ENCODE measurements at regions not wholly inside any gene's neighbourhood (a gene's known extent, or its start where the extent isn't known, plus 50 kb on each side); places are given as distances from the start of the nearest gene placed in this dataset.
A peak's percentile ranks its signal among the peaks of the same experiment; 100 is the strongest.
"Not testable (repeated sequence)": the region's sequence is repeated elsewhere in the genome, so short reads cannot be mapped to it uniquely, and the experiment has no call there.

GRCh38 chr14:24744641-24745040 is 110.7 kb upstream of the GZMB start:
- no peak for DNase-seq

GRCh38 chr14:24741871-24742270 is 107.9 kb upstream of the GZMB start:
- DNase-seq: no peak

- no peak for DNase-seq
Observed at GRCh38 chr14:24735984-24736630, 102.1 kb upstream of the GZMB start.

- peak; percentile 91 for DNase-seq
Observed at GRCh38 chr14:24734917-24735500, 101.0 kb upstream of the GZMB start.

- DNase-seq: no peak
Observed at GRCh38 chr14:24726480-24726879, 92.5 kb upstream of the GZMB start.

GRCh38 chr14:24725311-24725710 is 91.3 kb upstream of the GZMB start:
- DNase-seq: peak; percentile 62

- DNase-seq: no peak
Observed at GRCh38 chr14:24721775-24722174, 87.8 kb upstream of the GZMB start.

GRCh38 chr14:24715239-24715638 is 81.2 kb upstream of the GZMB start:
- no peak for DNase-seq

GRCh38 chr14:24713404-24713803 is 79.4 kb upstream of the GZMB start:
- no peak for DNase-seq

GRCh38 chr14:24712909-24713308 is 78.9 kb upstream of the GZMB start:
- DNase-seq: no peak

GRCh38 chr14:24712374-24712773 is 78.4 kb upstream of the GZMB start:
- DNase-seq: no peak

GRCh38 chr14:24710403-24711112 is 76.6 kb upstream of the GZMB start:
- peak; percentile 33 for DNase-seq

GRCh38 chr14:24708684-24709083 is 74.7 kb upstream of the GZMB start:
- DNase-seq: no peak

- DNase-seq: no peak
Observed at GRCh38 chr14:24706351-24706750, 72.4 kb upstream of the GZMB start.

GRCh38 chr14:24705840-24706239 is 71.8 kb upstream of the GZMB start:
- DNase-seq: no peak

GRCh38 chr14:24701062-24701461 is 67.1 kb upstream of the GZMB start:
- DNase-seq: no peak

GRCh38 chr14:24700511-24700910 is 66.5 kb upstream of the GZMB start:
- no peak for DNase-seq

GRCh38 chr14:24699052-24699451 is 65.1 kb upstream of the GZMB start:
- DNase-seq: no peak

GRCh38 chr14:24696280-24696920 is 62.4 kb upstream of the GZMB start:
- not testable (repeated sequence) for DNase-seq

- DNase-seq: no peak
Observed at GRCh38 chr14:24695265-24696241, 61.6 kb upstream of the GZMB start.

- DNase-seq: no peak
Observed at GRCh38 chr14:24694680-24695079, 60.7 kb upstream of the GZMB start.

GRCh38 chr14:24693983-24694382 is 60.0 kb upstream of the GZMB start:
- DNase-seq: no peak

GRCh38 chr14:24693353-24693737 is 59.4 kb upstream of the GZMB start:
- no peak for DNase-seq
